ENCODE measurements at regions not wholly inside any gene's neighbourhood (a gene's known extent, or its start where the extent isn't known, plus 50 kb on each side); places are given as distances from the start of the nearest gene placed in this dataset.
A peak's percentile ranks its signal among the peaks of the same experiment; 100 is the strongest.

DNA sequence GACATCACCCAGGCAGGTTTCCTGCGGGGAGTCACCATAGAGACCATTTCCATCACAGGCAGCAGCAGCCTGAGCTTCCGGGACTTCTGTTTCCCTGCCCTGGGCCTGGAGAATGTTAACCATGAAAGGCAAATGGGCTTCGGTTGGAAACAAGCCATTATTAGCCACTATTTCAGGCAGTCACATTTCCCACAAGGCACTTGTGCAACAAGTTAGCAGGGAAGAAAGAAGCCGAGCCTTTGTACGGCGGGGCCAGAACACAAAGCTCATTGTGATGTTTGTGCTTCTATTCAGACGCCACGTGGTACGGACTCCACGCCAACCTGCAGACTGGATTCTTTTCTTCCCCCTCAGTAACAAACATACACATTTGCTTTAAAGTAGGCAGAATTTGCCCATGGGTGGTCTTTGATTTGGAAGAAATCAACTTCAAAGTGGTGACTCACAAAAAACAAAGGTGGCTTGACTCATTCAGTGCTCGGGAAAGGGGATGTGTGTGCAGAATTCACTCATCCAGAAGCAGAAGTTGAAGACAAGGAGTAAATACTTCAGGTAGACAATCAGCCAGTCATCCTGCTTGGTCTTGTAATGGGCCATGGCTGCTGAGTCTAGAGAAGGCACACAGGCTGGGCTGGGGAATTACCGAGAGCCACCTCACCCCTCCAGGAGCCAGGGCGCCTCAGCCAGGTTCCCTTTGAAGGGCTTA is 154.2 kb upstream of the PRMT8 start:
- no peak overlapping the region for H3K27ac ChIP-seq
- no peak for TF ChIP-seq ZFX (IDR thresholded peaks at IDR 0.05; ENCODE audit: borderline replicate concordance)
- TF ChIP-seq, protein P1, sequence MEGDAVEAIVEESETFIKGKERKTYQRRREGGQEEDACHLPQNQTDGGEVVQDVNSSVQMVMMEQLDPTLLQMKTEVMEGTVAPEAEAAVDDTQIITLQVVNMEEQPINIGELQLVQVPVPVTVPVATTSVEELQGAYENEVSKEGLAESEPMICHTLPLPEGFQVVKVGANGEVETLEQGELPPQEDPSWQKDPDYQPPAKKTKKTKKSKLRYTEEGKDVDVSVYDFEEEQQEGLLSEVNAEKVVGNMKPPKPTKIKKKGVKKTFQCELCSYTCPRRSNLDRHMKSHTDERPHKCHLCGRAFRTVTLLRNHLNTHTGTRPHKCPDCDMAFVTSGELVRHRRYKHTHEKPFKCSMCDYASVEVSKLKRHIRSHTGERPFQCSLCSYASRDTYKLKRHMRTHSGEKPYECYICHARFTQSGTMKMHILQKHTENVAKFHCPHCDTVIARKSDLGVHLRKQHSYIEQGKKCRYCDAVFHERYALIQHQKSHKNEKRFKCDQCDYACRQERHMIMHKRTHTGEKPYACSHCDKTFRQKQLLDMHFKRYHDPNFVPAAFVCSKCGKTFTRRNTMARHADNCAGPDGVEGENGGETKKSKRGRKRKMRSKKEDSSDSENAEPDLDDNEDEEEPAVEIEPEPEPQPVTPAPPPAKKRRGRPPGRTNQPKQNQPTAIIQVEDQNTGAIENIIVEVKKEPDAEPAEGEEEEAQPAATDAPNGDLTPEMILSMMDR (IDR thresholded peaks at IDR 0.05) = no peak

- H3K27ac ChIP-seq = no peak overlapping the region
- TF ChIP-seq, protein P1 (IDR thresholded peaks at IDR 0.05) = no peak
- no peak for TF ChIP-seq ZFX (IDR thresholded peaks at IDR 0.05; ENCODE audit: borderline replicate concordance)
Measured at GRCh38 chr12:3337944-3338343, 153.1 kb upstream of the PRMT8 start.

DNA sequence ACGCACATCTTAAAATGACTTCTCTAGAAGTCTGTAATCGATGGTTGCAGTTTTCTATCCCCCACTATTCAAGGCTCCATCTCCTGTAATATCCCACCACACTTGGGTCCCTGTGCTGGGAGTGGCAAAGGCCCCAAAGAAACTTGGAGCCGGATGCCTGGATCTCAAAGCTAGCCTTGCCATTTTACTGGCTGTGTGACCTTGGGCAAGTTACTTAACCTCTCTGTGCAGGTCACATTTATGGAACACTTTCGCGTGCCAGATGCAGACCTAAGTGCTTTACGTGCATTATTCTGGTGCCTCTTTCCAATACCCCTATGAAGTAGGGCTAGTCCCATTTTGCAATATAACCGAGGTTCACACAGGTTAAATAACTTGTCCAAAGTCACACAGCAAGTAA is 151.8 kb upstream of the PRMT8 start:
- H3K27ac ChIP-seq = no peak overlapping the region
- no peak for TF ChIP-seq ZFX (IDR thresholded peaks at IDR 0.05; ENCODE audit: borderline replicate concordance)
- TF ChIP-seq, protein P1 (IDR thresholded peaks at IDR 0.05) = no peak

- TF ChIP-seq, protein P1 (IDR thresholded peaks at IDR 0.05) = no peak
- no peak for TF ChIP-seq ZFX (IDR thresholded peaks at IDR 0.05; ENCODE audit: borderline replicate concordance)
- no peak overlapping the region for H3K27ac ChIP-seq
Measured at GRCh38 chr12:3341594-3341993, 149.4 kb upstream of the PRMT8 start.

DNA sequence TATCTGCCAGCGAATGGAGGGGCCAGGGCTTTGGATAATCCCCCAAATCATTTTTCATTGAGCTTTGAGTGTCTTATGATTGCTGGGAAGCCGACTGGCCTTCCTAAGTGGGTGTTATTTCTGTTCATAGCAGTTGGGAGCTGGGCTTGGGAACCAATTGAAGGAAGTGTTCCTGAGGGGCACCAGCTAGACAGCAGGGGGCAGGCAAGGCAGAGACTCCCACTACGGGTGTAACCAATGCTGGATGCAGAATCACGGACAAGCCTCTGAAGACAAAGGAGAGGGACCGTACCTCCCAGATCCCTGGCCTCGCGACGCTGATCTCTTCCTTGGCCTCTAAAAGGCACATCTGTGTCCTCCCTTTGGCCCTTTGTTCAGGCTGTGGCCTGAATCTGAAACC is 149.0 kb upstream of the PRMT8 start:
- H3K27ac ChIP-seq = no peak overlapping the region
- TF ChIP-seq, protein P1 (IDR thresholded peaks at IDR 0.05) = peak; percentile 19; the same call in 1 of the 2 replicates
- no peak for TF ChIP-seq ZFX (IDR thresholded peaks at IDR 0.05; ENCODE audit: borderline replicate concordance)

- no peak overlapping the region for H3K27ac ChIP-seq
- no peak for TF ChIP-seq ZFX (IDR thresholded peaks at IDR 0.05; ENCODE audit: borderline replicate concordance)
- TF ChIP-seq, protein P1 (IDR thresholded peaks at IDR 0.05) = no peak
Measured at GRCh38 chr12:3348055-3348454, 142.9 kb upstream of the PRMT8 start.

GRCh38 chr12:3350432-3350831 is 140.6 kb upstream of the PRMT8 start:
- TF ChIP-seq, protein P1 (IDR thresholded peaks at IDR 0.05) = no peak
- no peak for TF ChIP-seq ZFX (IDR thresholded peaks at IDR 0.05; ENCODE audit: borderline replicate concordance)
- no peak overlapping the region for H3K27ac ChIP-seq

All from 22Rv1 (cell line).